NB4 (cell line): ENCODE measurements at regions not wholly inside any gene's neighbourhood (a gene's known extent, or its start where the extent isn't known, plus 50 kb on each side); places are given as distances from the start of the nearest gene placed in this dataset.

Source experiments
- MAX ChIP-seq: IDR thresholded peaks from 2 replicates; pipeline ENCODE4 v1.6.1; 2011; ENCODE audit warnings: low read depth, low read length
- POLR2A ChIP-seq: IDR thresholded peaks from 2 replicates; pipeline ENCODE4 v1.6.1; 2011; ENCODE audit warnings: mild to moderate bottlenecking; ENCODE audit not compliant: insufficient read length; ENCODE audit errors: extremely low read depth
- TF ChIP-seq, protein P1 (sequence below): IDR thresholded peaks from one replicate; pipeline ENCODE4 v1.5.1; 2012; ENCODE audit warnings: low read depth, low read length

- TF ChIP-seq POLR2A (no peak), MAX (no peak)
- TF ChIP-seq, protein P1, sequence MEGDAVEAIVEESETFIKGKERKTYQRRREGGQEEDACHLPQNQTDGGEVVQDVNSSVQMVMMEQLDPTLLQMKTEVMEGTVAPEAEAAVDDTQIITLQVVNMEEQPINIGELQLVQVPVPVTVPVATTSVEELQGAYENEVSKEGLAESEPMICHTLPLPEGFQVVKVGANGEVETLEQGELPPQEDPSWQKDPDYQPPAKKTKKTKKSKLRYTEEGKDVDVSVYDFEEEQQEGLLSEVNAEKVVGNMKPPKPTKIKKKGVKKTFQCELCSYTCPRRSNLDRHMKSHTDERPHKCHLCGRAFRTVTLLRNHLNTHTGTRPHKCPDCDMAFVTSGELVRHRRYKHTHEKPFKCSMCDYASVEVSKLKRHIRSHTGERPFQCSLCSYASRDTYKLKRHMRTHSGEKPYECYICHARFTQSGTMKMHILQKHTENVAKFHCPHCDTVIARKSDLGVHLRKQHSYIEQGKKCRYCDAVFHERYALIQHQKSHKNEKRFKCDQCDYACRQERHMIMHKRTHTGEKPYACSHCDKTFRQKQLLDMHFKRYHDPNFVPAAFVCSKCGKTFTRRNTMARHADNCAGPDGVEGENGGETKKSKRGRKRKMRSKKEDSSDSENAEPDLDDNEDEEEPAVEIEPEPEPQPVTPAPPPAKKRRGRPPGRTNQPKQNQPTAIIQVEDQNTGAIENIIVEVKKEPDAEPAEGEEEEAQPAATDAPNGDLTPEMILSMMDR, result no peak
Observed at GRCh38 chr17:22514767-22515320, 822.5 kb downstream of the KCNJ18 start.
